Psoas muscle (tissue), 7 donors: ENCODE measurements at regions not wholly inside any gene's neighbourhood (a gene's known extent, or its start where the extent isn't known, plus 50 kb on each side); places are given as distances from the start of the nearest gene placed in this dataset.

ENCODE experiments used
- ATAC-seq, 4 donors: fragments of 200-7000 bp; cut with Tn5 transposase; one replicate each; pipeline ENCODE4 v1.9.1; 2020; ENCODE audit warnings: moderate library complexity in 3 of 4, mild to moderate bottlenecking in 2 of 4
- DNase-seq, 2 donors: peaks; one replicate each; pipeline ENCODE4 v3.0.0-alpha.2; 2020
- H3K27ac ChIP-seq: fragments of 200-600 bp; one replicate; pipeline ENCODE4 v1.8.0; 2022
- H3K27me3 ChIP-seq, 3 donors: fragments of 200-600 bp in 1 of 3; one replicate each; pipeline versions ENCODE4 v1.6.1 to v1.8.0; 2013 to 2022; ENCODE audit warnings: low read length in 2 of 3, mild to moderate bottlenecking in 2 of 3, moderate library complexity in 1 of 3; ENCODE audit not compliant: insufficient read depth in 3 of 3
- H3K36me3 ChIP-seq, 2 donors: fragments of 200-600 bp in 1 of 2; one replicate each; pipeline versions ENCODE4 v1.6.1 to v1.8.0; 2013 to 2022; ENCODE audit warnings: low read depth in 1 of 2, mild to moderate bottlenecking in 1 of 2, moderate library complexity in 1 of 2; ENCODE audit not compliant: insufficient read depth in 1 of 2
- H3K4me1 ChIP-seq: fragments of 200-600 bp; one replicate; pipeline ENCODE4 v1.8.0; 2022
- H3K4me3 ChIP-seq: fragments of 200-600 bp; one replicate; pipeline ENCODE4 v1.8.0; 2022; ENCODE audit warnings: mild to moderate bottlenecking
- H3K9me3 ChIP-seq: fragments of 200-600 bp; one replicate; pipeline ENCODE4 v1.8.0; 2022
- WGBS, 3 donors: extraction: QIAGEN DNeasy Blood & Tissue Kit; methylation state at CpG; one replicate each; pipeline versions ENCODE4 v1.1.6 to v1.1.7; 2013; 5-methylcytosine and 5-hydroxymethylcytosine counted together
- intact Hi-C, 2 donors: fragments of 100-400 bp; cut with DNase I; formaldehyde crosslinking; loops; one replicate each; pipeline versions ENCODE4 v1.11.0 to v1.14.2; 2022
- TF ChIP-seq, protein P1 (sequence below): fragments of 200-600 bp; IDR thresholded peaks from one replicate; pipeline ENCODE4 v1.8.0; 2022; ENCODE audit warnings: antibody characterized with exemption
- donor health status: healthy with polysubstance abuse.
- donor health status: DM: no; HTN: no; CAD: no; lungs with moderate emphysema.
- donor health status: Bipolar disorder and iron deficiency.
- donor health status: healthy.
- donor health status: DM: yes; HTN: yes; CAD: no.
- donor health status: DM: no; HTN: no; CAD: no.
- donor health status: DM: yes; HTN: yes; CAD: no.

DNA sequence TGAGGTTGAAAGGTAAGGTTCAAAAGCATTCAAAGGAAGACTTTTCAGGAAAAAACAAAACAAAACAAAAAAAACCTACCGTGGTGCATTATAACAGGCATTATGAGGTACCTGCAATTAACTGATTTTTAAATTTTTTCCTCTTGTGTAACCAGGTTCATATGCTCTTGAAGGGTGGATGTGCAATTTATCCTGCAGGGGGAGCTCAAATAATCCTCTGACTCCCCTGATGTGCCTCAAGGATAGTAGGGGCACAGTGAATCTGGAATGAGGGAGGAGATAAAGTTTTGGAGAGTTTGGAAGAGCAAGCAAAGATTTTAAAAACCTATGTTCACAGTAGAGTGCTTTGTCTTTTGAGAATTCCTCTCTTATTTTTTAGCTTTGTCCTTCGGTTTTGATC, 1349.4 kb downstream of the CDH8 start:
- TF ChIP-seq, protein P1, sequence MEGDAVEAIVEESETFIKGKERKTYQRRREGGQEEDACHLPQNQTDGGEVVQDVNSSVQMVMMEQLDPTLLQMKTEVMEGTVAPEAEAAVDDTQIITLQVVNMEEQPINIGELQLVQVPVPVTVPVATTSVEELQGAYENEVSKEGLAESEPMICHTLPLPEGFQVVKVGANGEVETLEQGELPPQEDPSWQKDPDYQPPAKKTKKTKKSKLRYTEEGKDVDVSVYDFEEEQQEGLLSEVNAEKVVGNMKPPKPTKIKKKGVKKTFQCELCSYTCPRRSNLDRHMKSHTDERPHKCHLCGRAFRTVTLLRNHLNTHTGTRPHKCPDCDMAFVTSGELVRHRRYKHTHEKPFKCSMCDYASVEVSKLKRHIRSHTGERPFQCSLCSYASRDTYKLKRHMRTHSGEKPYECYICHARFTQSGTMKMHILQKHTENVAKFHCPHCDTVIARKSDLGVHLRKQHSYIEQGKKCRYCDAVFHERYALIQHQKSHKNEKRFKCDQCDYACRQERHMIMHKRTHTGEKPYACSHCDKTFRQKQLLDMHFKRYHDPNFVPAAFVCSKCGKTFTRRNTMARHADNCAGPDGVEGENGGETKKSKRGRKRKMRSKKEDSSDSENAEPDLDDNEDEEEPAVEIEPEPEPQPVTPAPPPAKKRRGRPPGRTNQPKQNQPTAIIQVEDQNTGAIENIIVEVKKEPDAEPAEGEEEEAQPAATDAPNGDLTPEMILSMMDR = no peak
- intact Hi-C loops = no loop called here

DNA sequence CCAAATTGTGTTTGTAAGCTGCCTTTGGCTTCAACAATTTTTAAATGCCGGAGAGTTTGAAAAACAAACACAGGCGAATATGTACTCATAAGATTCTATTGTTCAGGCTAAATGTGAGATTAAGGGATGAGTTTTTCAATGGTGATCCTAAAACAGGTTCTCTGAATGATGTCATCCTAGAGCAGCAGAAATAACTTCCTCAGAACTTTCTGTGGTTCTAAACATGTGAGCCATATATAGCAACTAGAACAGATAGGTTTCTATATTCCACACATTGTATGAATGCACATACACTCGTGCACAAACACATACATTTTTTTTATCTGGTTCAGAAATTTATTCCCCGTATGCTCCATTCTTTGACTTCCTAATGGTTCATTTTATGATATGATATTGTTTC, 1352.2 kb downstream of the CDH8 start:
- Histone ChIP-seq H3K27ac (no peak overlapping the region), H3K4me1 (no peaks in the 10 kb centered on the region), H3K4me3 (no peak overlapping the region), H3K27me3 (no peaks in the 10 kb centered on the region), H3K9me3 (peaks cover 7% of the 10 kb centered on the region), H3K36me3 (no peaks in the 10 kb centered on the region)
- TF ChIP-seq, protein P1 = no peak
- no peak for DNase-seq
- WGBS, 3 donors = 34 to 37% (median 35%) methylated on average over 4 of the region's 4 CpGs
- intact Hi-C loops = no loop called here
- no peak for ATAC-seq

More for the DNA sequence above, 1349.4 kb downstream of the CDH8 start:
- H3K4me3 ChIP-seq = no peak overlapping the region
- H3K4me1 ChIP-seq = no peaks in the 10 kb centered on the region
- no peaks in the 10 kb centered on the region for H3K27me3 ChIP-seq
- H3K36me3 ChIP-seq = no peaks in the 10 kb centered on the region
- H3K9me3 ChIP-seq = peaks cover 10% of the 10 kb centered on the region
- no peak for DNase-seq
- 68 to 71% (median 71%) methylated on average over 2 of the region's 2 CpGs for WGBS, 3 donors
- ATAC-seq = no peak
- H3K27ac ChIP-seq = no peak overlapping the region

DNA sequence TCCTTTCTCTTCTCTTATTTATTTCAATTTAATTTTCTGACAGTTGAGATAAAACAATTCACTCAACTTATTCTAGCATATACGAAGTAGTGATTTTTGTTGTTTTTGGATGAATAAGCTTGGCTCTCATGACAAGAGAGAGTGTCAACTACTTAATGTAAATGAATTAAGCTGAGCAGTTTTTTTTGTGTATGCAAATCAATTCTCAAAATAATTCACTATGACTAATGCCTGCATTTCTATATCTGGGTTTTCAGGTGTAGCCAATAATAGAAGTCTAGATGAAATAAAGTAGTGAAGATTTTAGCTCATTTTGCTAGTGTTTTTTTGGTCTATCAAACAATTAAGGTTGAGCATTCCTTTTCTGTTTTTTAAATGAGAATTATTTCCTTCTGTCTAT, 1354.0 kb downstream of the CDH8 start:
- Histone ChIP-seq H3K27ac (no peak overlapping the region), H3K9me3 (peaks cover 7% of the 10 kb centered on the region), H3K4me3 (no peak overlapping the region), H3K27me3 (no peaks in the 10 kb centered on the region), H3K36me3 (no peaks in the 10 kb centered on the region), H3K4me1 (no peaks in the 10 kb centered on the region)
- ATAC-seq = no peak
- intact Hi-C loops = no loop called here
- DNase-seq = no peak
- TF ChIP-seq, protein P1 = no peak
- 82 to 92% (median 90%) methylated on average over 1 of the region's 1 CpG for WGBS, 3 donors

DNA sequence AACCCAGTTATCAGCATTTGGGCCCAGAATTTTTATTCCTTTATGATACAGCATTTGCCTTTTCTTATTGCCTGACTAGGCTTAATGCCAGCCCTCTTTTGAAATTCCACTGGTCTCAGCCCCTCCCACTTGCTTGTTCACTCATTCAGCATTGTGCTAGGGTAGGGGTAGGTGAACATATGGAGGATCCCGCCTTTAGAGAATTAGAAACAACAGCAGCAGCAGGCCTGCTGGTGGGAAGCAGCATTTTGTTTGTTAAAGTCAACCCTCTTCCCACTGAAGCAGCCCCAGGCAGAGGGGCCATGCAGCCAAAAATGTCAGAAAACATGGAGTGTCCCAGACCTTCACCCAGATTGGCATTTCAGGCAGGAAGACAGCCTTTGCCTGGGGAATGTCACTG, 1355.2 kb downstream of the CDH8 start:
- H3K4me3 ChIP-seq = no peak overlapping the region
- ATAC-seq (no peak), DNase-seq (no peak)
- intact Hi-C loops = no loop called here
- no peak overlapping the region for H3K27ac ChIP-seq
- 50 to 67% (median 50%) methylated on average over 1 of the region's 1 CpG for WGBS, 3 donors
- no peaks in the 10 kb centered on the region for H3K4me1 ChIP-seq
- no peaks in the 10 kb centered on the region for H3K27me3 ChIP-seq
- no peaks in the 10 kb centered on the region for H3K9me3 ChIP-seq
- TF ChIP-seq, protein P1 = no peak
- no peaks in the 10 kb centered on the region for H3K36me3 ChIP-seq

DNA sequence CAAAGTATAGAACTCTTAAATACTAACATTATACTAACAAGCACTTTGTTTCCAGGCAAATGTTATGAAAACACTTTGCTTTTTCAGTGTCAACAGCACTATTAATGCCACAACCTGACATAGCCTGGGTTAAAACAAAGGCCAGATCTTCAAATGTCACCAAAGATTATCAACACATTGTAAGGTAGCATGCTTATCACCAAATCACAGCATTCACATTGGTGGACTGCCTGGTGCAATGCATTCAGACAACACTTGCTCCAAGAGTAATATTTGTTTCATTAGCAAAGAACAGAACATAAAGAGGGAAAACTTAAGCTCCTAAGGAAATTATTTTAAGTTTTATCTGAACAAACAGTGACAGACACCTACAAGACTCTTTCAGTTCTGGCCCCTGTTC, 1361.2 kb downstream of the CDH8 start:
- no peak overlapping the region for H3K27ac ChIP-seq
- no peaks in the 10 kb centered on the region for H3K27me3 ChIP-seq
- intact Hi-C loops = no loop called here
- H3K9me3 ChIP-seq = peaks cover 3% of the 10 kb centered on the region
- H3K36me3 ChIP-seq = no peaks in the 10 kb centered on the region
- DNase-seq (no peak), ATAC-seq (no peak)
- TF ChIP-seq, protein P1 = no peak
- no peak overlapping the region for H3K4me3 ChIP-seq
- H3K4me1 ChIP-seq = no peaks in the 10 kb centered on the region
